H1 (cell line): ENCODE measurements at regions not wholly inside any gene's neighbourhood (a gene's known extent, or its start where the extent isn't known, plus 50 kb on each side); places are given as distances from the start of the nearest gene placed in this dataset.

Source experiments
- CTCF ChIA-PET: fragments of 300-600 bp; sonication (Branson Sonifier 250); formaldehyde crosslinking; loops from one replicate; lab custom pipeline; 2021; ENCODE audit not compliant: partially characterized antibody; lab: Charles Lee
- POLR2A ChIA-PET: fragments of 300-600 bp; sonication (Branson Sonifier 250); formaldehyde crosslinking; loops from one replicate; lab custom pipeline; 2021; ENCODE audit warnings: inconsistent platforms; ENCODE audit not compliant: partially characterized antibody; lab: Charles Lee
- DNase-seq, 2 experiments: peaks; one replicate each; pipeline versions ENCODE4 v3.0.0 to v3.0.0-alpha.2; 2010 to 2022; ENCODE audit warnings: low spot score in 2 of 2, low read depth in 1 of 2, mixed read lengths in 1 of 2
- FAIRE-seq: peaks from 2 replicates; lab custom pipeline; 2011; peaks lifted over from hg19 to GRCh38; lab: Jason Lieb, UNC
- H2AFZ ChIP-seq: 2 replicates; pipeline ENCODE4 v1.8.1; 2012; ENCODE audit warnings: low read length, inconsistent platforms
- H2AK5ac ChIP-seq: 2 replicates; pipeline ENCODE4 v1.6.1; 2013; ENCODE audit warnings: low read depth, low read length
- H2BK120ac ChIP-seq: replicated peaks from 2 replicates; pipeline ENCODE3; 2013; ENCODE audit warnings: low read depth, low read length, inconsistent platforms
- H2BK12ac ChIP-seq: 2 replicates; pipeline ENCODE4 v1.6.1; 2013; ENCODE audit warnings: low read depth, low read length
- H2BK15ac ChIP-seq: 2 replicates; pipeline ENCODE4 v1.6.1; 2013; ENCODE audit warnings: low read length
- H2BK20ac ChIP-seq: 2 replicates; pipeline ENCODE4 v1.6.1; 2013; ENCODE audit warnings: low read length
- H2BK5ac ChIP-seq: 2 replicates; pipeline ENCODE4 v1.6.1; 2013; ENCODE audit warnings: low read depth, low read length
- H3K14ac ChIP-seq: 2 replicates; pipeline ENCODE4 v1.6.1; 2013; ENCODE audit warnings: inconsistent platforms; ENCODE audit not compliant: insufficient read length
- H3K18ac ChIP-seq: 2 replicates; pipeline ENCODE4 v1.6.1; 2013; ENCODE audit warnings: low read length; ENCODE audit errors: extremely low read depth
- H3K23ac ChIP-seq: 2 replicates; pipeline ENCODE4 v1.6.1; 2013; ENCODE audit warnings: inconsistent platforms; ENCODE audit not compliant: insufficient read length
- H3K23me2 ChIP-seq: 2 replicates; pipeline ENCODE4 v1.6.1; 2013; ENCODE audit warnings: low read depth, low read length
- H3K27ac ChIP-seq: 2 replicates; pipeline ENCODE4 v1.6.1; 2011; ENCODE audit warnings: low read depth, low read length, inconsistent platforms
- H3K27me3 ChIP-seq, 4 experiments: replicated peaks in 1 of 4; 1 replicate in 1 of 4; 2 replicates in 3 of 4; pipeline versions ENCODE4 v1.6.1 to v1.8.1; 2011 to 2013; ENCODE audit warnings: low read length in 3 of 4, mild to moderate bottlenecking in 3 of 4, inconsistent platforms in 2 of 4, mixed read lengths in 2 of 4, moderate library complexity in 1 of 4; ENCODE audit not compliant: control insufficient read depth in 3 of 4, insufficient read depth in 3 of 4; ENCODE audit errors: extremely low read depth in 1 of 4
- H3K36me3 ChIP-seq, 4 experiments: 2 replicates each; pipeline versions ENCODE4 v1.6.1 to v1.8.1; 2011 to 2013; ENCODE audit warnings: mild to moderate bottlenecking in 4 of 4, low read length in 3 of 4, moderate library complexity in 2 of 4, control low read depth in 1 of 4, inconsistent platforms in 1 of 4; ENCODE audit not compliant: insufficient read depth in 4 of 4, control insufficient read depth in 2 of 4
- H3K4ac ChIP-seq: replicated peaks from 2 replicates; pipeline ENCODE3; 2013; ENCODE audit warnings: low read length, low read depth, mixed read lengths, inconsistent platforms; ENCODE audit not compliant: insufficient read length
- H3K4me1 ChIP-seq, 4 experiments: replicated peaks in 1 of 4; 1 replicate in 1 of 4; 2 replicates in 3 of 4; pipeline versions ENCODE4 v1.6.1 to v1.8.1; 2011 to 2013; ENCODE audit warnings: low read length in 3 of 4, inconsistent platforms in 2 of 4, mixed read lengths in 1 of 4; ENCODE audit not compliant: insufficient read depth in 4 of 4, control insufficient read depth in 3 of 4
- H3K4me2 ChIP-seq, 2 experiments: 2 replicates each; pipeline versions ENCODE4 v1.6.1 to v1.8.1; 2011 to 2013; ENCODE audit warnings: low read depth in 2 of 2, low read length in 2 of 2, control low read depth in 1 of 2, inconsistent platforms in 1 of 2, mild to moderate bottlenecking in 1 of 2; ENCODE audit not compliant: insufficient read depth in 1 of 2
- H3K4me3 ChIP-seq, 4 experiments: fragments of 200-600, 300-600 bp in 1 of 4; sonication (generic), shearing (Covaris generic), sonication (Bioruptor Twin) in 1 of 4; 2 replicates each; pipeline versions ENCODE4 v1.5.1 to v1.8.1; 2011 to 2016; ENCODE audit warnings: low read length in 4 of 4, low read depth in 3 of 4, control low read depth in 2 of 4, inconsistent platforms in 2 of 4, mild to moderate bottlenecking in 2 of 4, mixed read lengths in 1 of 4, moderate library complexity in 1 of 4; ENCODE audit not compliant: insufficient read depth in 2 of 4; ENCODE audit errors: extremely low read depth in 1 of 4
- H3K56ac ChIP-seq: replicated peaks from 2 replicates; pipeline ENCODE3; 2013; ENCODE audit warnings: low read depth, mild to moderate bottlenecking, mixed read lengths, low read length, inconsistent platforms; ENCODE audit not compliant: insufficient read length
- H3K79me1 ChIP-seq: 2 replicates; pipeline ENCODE4 v1.6.1; 2013; ENCODE audit warnings: low read depth, low read length, control low read depth
- H3K79me2 ChIP-seq, 2 experiments: 2 replicates each; pipeline versions ENCODE4 v1.6.1 to v1.8.1; 2012 to 2013; ENCODE audit warnings: low read length in 2 of 2, mild to moderate bottlenecking in 2 of 2, inconsistent platforms in 1 of 2; ENCODE audit not compliant: insufficient read depth in 2 of 2, control insufficient read depth in 1 of 2
- H3K9ac ChIP-seq, 4 experiments: replicated peaks in 1 of 4; 1 replicate in 1 of 4; 2 replicates in 3 of 4; pipeline versions ENCODE4 v1.6.1 to v1.8.1; 2011 to 2013; ENCODE audit warnings: low read depth in 3 of 4, low read length in 3 of 4, control low read depth in 2 of 4, mild to moderate bottlenecking in 2 of 4, moderate library complexity in 2 of 4, inconsistent platforms in 1 of 4; ENCODE audit errors: extremely low read depth in 1 of 4
- H3K9me3 ChIP-seq, 2 experiments: 2 replicates each; pipeline versions ENCODE4 v1.6.1 to v1.8.1; 2012 to 2013; ENCODE audit warnings: mild to moderate bottlenecking in 2 of 2, moderate library complexity in 2 of 2, control low read depth in 1 of 2, inconsistent platforms in 1 of 2, low read depth in 1 of 2, low read length in 1 of 2, mixed read lengths in 1 of 2; ENCODE audit not compliant: insufficient read depth in 2 of 2
- H4K20me1 ChIP-seq, 2 experiments: replicated peaks in 1 of 2; 2 replicates each; pipeline versions ENCODE3 to v1.8.1; 2011 to 2013; ENCODE audit warnings: inconsistent platforms in 2 of 2, low read length in 2 of 2, mild to moderate bottlenecking in 1 of 2; ENCODE audit not compliant: insufficient read depth in 2 of 2, control insufficient read depth in 1 of 2
- H4K5ac ChIP-seq: 2 replicates; pipeline ENCODE4 v1.6.1; 2013; ENCODE audit warnings: low read length, low read depth, mixed read lengths, inconsistent platforms; ENCODE audit not compliant: insufficient read length
- H4K8ac ChIP-seq: 2 replicates; pipeline ENCODE4 v1.8.0; 2013; ENCODE audit warnings: mild to moderate bottlenecking, moderate library complexity, low read length, inconsistent platforms; ENCODE audit not compliant: insufficient read depth; ENCODE audit errors: extremely low read depth
- H4K91ac ChIP-seq: replicated peaks from 2 replicates; pipeline ENCODE3; 2013; ENCODE audit warnings: low read length, mixed read lengths, inconsistent platforms; ENCODE audit not compliant: insufficient read length
- BACH1 ChIP-seq: IDR thresholded peaks from 2 replicates; pipeline ENCODE4 v1.6.1; 2012; ENCODE audit warnings: low read length, improper control_type of control experiment
- CHD2 ChIP-seq: IDR thresholded peaks from 2 replicates; pipeline ENCODE4 v1.6.1; 2012; ENCODE audit warnings: low read length, improper control_type of control experiment
- EP300 ChIP-seq, 2 experiments: IDR thresholded peaks; 1 replicate in 1 of 2; 2 replicates in 1 of 2; pipeline ENCODE4 v1.6.1; 2011 to 2012; ENCODE audit warnings: low read depth in 2 of 2, low read length in 2 of 2, mild to moderate bottlenecking in 2 of 2, borderline replicate concordance in 1 of 2, inconsistent platforms in 1 of 2, moderate library complexity in 1 of 2
- GABPA ChIP-seq: IDR thresholded peaks from 2 replicates; pipeline ENCODE4 v1.6.1; 2011; ENCODE audit warnings: mild to moderate bottlenecking, low read length, moderate library complexity, borderline replicate concordance; ENCODE audit not compliant: insufficient read depth
- KDM1A ChIP-seq: fragments of 200-600, 300-600 bp; sonication (generic); IDR thresholded peaks from 2 replicates; pipeline ENCODE4 v1.7.1; 2016; ENCODE audit warnings: mild to moderate bottlenecking, low read length, borderline replicate concordance
- MAFK ChIP-seq: IDR thresholded peaks from 2 replicates; pipeline ENCODE4 v1.6.1; 2012; ENCODE audit warnings: low read depth, mild to moderate bottlenecking, improper control_type of control experiment, low read length
- NRF1 ChIP-seq: IDR thresholded peaks from 2 replicates; pipeline ENCODE4 v1.6.1; 2011; ENCODE audit warnings: mild to moderate bottlenecking, low read depth, low read length, improper control_type of control experiment
- SP1 ChIP-seq: IDR thresholded peaks from 2 replicates; pipeline ENCODE4 v1.6.1; 2011; ENCODE audit warnings: low read depth, low read length
- TBP ChIP-seq: IDR thresholded peaks from 2 replicates; pipeline ENCODE4 v1.6.1; 2011; ENCODE audit warnings: low read depth, low read length, improper control_type of control experiment
- ZNF274 ChIP-seq: IDR thresholded peaks from 2 replicates; pipeline ENCODE4 v1.7.0; 2012; ENCODE audit warnings: low read length, borderline replicate concordance; ENCODE audit errors: extremely low read depth
- WGBS, 2 experiments: shearing (Covaris generic) in 1 of 2; methylation state at CpG; one replicate each; pipeline versions ENCODE4 v1.1.6 to v1.1.7; 2013 to 2015; ENCODE audit warnings: low lambda C conversion rate in 2 of 2, mixed read lengths in 2 of 2, inconsistent platforms in 1 of 2, low coverage in 1 of 2, missing lambda C conversion rate in 1 of 2; ENCODE audit not compliant: insufficient replicate concordance in 2 of 2, insufficient coverage in 1 of 2, insufficient read length in 1 of 2; ENCODE audit errors: extremely low coverage in 1 of 2, missing lambda C conversion rate in 1 of 2; 5-methylcytosine and 5-hydroxymethylcytosine counted together
- TF ChIP-seq, protein P1 (sequence below): IDR thresholded peaks from 2 replicates; pipeline ENCODE4 v1.6.1; 2012; ENCODE audit warnings: inconsistent platforms

DNA sequence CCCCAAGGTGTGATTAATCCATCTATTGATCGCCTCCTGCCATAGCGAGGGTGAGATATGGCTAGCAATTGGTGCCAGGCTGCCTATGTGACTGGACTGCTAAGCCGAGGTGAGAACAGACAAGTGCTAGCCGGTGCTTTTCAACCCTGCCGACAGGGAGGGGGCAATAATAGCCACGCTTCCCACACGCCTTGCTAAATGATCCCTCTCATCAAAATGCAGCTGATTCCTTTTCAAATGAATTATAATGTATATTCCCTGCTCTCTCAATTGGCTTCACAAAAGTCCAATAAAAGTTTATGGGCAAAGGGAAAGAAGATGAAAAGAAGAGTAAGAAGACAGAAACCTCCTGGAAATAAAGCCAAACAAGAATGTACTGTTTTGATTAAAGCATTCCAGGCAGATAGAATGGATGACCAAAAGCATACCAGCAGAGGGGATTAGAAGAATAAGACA, 235.6 kb downstream of the ICOS start:
- Histone ChIP-seq H4K20me1 (no peaks in the 10 kb centered on the region), H3K23me2 (no peaks in the 10 kb centered on the region; the same call in 1 of the 2 replicates), H2BK15ac (no peak overlapping the region), H3K14ac (no peak overlapping the region), H3K4ac (no peak overlapping the region), H3K4me3 (no peak overlapping the region), H3K56ac (no peak overlapping the region), H3K18ac (no peak overlapping the region), H4K91ac (no peak overlapping the region), H2BK20ac (no peak overlapping the region), H4K5ac (no peak overlapping the region), H3K4me2 (no peak overlapping the region), H3K79me1 (no peaks in the 10 kb centered on the region), H2AK5ac (no peak overlapping the region), H3K27me3 (peaks cover 0 to 1% (median 0%) of the 10 kb centered on the region in 4 experiments; a peak in 1 of 7 replicates), H3K4me1 (peaks cover 5 to 16% (median 12%) of the 10 kb centered on the region in 4 experiments; a peak in 6 of 7 replicates), H3K9ac (no peak overlapping the region), H3K23ac (no peak overlapping the region), H2AFZ (no peak overlapping the region), H3K79me2 (no peaks in the 10 kb centered on the region), H2BK12ac (no peak overlapping the region), H2BK5ac (no peak overlapping the region), H3K36me3 (no peaks in the 10 kb centered on the region), H2BK120ac (no peak overlapping the region), H4K8ac (no peak overlapping the region), H3K9me3 (no peaks in the 10 kb centered on the region), H3K27ac (no peak overlapping the region)
- ChIA-PET CTCF (interaction anchor here (0.6 to 9.9 kb wide), 5 partner anchors 9 to 1691 kb away, joined by 3 to 70 read pairs (median 4); no protein-coding TSS in a partner anchor), POLR2A (no interaction called here)
- DNase-seq = no peak
- TF ChIP-seq MAFK (no peak), SP1 (no peak), CHD2 (no peak), EP300 (IDR thresholded peaks at IDR 0.05; ENCODE audit: borderline replicate concordance in 1 of 2, low read depth in 2 of 2, low read length in 2 of 2) (no peak), KDM1A (no peak), ZNF274 (no peak), GABPA (no peak), BACH1 (no peak), TBP (no peak), NRF1 (no peak)
- TF ChIP-seq, protein P1, sequence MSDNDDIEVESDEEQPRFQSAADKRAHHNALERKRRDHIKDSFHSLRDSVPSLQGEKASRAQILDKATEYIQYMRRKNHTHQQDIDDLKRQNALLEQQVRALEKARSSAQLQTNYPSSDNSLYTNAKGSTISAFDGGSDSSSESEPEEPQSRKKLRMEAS = no peak
- WGBS, 2 experiments = 70% methylated on average over 7 of the region's 7 CpGs; no CpG with 5 or more reads in 1 of the 2 experiments
- no peak for FAIRE-seq
